Activated CD4-positive, alpha-beta T cell treated with anti-CD3 and anti-CD28 coated beads for 4 hours (primary cell): ENCODE measurements at regions not wholly inside any gene's neighbourhood (a gene's known extent, or its start where the extent isn't known, plus 50 kb on each side); places are given as distances from the start of the nearest gene placed in this dataset.
"Not testable (repeated sequence)": the region's sequence is repeated elsewhere in the genome, so short reads cannot be mapped to it uniquely, and the experiment has no call there.

Source experiments
- DNase-seq, 2 donors: peaks; one replicate each; pipeline ENCODE4 v3.0.0-alpha.2; 2020

DNA sequence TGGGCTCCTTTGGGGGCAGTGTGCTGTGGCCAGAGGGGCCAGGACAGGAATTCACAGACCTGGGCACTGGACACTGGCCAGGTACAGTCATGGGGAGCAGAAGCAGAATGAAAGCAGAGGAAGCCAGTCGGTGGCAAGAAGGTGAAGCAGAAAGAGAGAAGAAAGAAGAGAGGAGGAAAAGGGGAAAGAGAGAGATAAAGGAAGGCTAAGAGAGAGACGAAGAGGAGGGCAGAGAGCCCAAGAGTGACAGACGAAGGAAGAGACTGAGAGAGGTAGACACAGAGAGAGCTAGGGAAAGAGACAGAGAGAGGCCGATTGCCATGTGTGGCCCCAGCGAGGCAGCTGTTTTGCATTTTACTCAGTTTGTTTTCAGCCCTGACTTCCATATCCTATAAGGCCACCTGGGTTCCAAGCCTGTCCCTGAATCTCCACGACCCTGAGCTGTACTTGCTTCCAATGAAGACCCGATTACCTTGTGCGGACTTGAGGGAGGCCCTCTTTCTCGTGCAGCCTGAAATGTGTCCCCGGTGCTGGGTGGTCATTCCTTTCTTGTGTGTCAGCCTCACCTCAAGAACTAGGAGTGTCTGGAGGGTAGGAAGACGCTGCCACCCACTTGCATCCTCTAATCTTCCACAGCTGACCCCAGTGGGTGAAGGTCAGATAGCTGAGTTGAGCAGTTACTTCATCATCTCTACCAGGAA is 73.9 kb downstream of the LSM3 start:
- no peak for DNase-seq

DNA sequence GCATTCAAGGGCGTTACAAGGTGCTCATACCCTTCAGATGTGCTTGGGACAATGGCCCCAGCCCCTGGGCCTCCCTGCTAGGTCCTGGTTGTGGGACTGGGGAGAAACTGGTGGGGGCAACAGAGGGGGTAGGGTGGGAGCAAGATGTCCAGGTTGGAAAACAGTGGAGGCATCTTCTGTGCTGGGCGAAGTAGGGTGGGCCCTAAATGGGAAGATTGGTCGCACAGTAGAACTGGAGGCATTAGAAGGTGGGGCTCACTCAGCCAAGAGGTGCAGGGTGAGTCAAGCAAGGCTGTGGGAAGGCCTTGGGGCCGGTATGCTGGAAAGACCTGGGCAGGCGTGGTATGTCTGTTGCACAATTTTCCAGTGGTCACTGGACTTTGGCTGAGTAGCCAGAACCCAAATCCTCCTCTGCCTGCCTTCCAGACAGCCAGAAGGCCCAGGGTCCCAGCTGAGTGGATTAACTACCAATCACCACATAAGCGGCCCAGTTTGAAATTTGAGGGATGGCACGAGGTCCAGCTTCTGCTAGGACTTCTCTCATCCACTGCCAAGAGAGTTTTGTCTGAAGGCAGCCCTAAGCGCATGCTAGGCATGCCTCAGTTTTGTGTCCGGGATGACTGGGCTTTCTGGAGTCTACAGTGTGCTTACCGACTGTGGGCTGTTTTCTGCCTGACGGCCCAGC is 74.5 kb downstream of the LSM3 start:
- DNase-seq = no peak

GRCh38 chr3:14253707-14254382 is 75.2 kb downstream of the LSM3 start:
- no peak for DNase-seq

- no peak for DNase-seq
These were observed 76.4 kb downstream of the LSM3 start for GRCh38 chr3:14254812-14255702.

- no peak for DNase-seq
These were observed 77.4 kb downstream of the LSM3 start for GRCh38 chr3:14256046-14256445.

DNA sequence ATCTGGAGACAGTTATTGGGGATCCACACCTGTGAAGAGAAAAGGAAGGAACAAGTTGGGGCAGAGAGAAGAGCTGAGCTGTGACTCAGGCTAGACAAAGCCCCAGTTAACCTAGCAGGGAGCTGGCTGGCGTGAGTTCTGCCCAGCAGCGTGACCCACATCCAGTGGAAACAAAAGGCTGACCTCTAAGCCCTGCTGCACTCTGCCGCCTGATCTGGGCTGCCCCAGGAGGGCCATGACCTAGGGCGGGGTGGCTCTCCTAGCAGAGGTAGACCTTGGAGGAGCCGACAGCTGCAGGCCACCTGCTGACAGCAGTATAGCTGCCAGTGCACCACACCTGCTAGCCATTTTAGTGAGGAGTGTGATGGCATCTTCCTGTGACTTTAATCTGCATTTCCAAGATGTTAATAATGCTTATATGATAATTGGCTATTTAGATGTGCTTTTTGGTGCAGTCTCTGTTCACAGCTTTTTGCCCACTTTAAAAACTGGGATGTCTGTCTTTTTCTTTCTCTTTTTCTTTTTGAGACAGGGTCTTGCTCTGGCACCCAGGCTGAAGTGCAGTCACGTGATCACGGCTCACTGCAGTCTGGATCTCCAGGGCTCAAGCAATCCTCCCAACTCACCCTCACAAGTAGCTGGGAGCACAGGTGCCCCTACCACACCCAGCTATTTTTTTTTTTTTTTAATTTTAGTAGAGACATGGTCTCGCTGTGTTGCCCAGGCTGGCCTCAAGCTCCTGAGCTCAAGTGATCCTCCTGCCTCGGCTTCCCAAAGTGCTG is 78.1 kb downstream of the LSM3 start:
- no peak for DNase-seq

DNA sequence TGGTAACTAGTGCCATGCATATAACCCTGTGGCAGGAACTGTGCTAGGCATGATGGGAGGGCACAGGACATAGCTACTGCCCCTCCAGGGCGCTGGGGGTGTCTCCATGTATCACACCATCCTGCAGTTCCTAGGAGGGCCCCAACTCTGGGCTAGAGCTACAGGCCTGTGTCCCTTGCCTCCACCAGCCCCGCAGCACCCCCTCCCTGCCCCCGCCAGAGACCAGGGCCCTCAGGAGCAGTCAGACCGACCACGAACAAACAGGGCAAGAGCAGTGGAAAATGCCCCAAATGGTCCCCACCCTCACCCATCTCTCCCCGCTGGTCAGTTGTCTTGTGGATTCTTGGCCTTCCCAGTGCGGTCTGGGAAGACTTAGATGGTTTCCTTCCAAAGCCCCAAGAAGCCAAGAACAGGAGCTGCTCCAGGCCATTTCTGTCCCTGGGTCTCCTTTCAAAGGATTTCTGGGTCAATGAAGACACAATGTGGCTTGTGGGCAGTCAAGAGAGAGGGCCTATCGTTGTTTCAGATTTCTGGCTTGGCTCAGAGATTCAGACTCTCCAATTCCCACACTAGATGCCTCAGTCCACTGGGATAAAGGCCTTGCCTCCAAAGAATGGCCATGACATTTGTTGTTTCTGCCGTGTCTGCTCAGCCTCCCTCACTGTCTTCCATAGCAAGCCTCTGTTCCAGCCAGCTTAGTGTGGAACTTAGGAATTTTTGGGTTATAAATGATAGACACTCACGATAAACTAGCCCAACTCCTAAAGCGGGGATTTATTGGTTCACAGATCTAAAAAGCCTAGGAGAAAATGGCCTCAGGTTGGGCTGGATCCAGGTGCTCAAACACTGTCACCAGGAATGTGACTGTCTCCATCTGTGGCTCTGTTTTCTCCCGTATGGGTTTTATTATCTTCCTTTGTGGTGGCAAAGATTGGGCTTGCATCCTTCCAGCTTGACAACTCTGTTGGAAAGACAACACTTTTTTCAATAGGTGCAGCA is 80.6 kb downstream of the LSM3 start:
- DNase-seq = no peak

DNA sequence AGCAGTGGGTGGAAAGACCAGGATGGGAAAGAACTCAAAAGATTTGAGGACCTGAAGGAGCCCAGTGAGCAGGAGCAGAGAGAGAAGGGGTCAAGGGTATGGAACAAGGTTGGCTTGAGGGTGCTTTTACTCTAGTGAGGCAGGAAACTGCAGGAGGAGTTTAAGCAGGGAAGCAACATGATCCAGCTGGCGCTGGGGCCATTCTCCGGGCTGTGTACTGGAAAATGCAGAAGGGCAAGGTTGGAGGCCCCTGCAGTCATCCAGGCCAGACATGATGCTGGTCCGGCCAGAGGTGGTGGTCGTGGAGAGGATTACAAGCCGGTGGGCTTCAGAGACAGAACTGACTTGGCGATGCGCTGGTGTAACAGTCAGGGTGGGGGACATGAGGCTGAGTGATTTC is 81.8 kb downstream of the LSM3 start:
- DNase-seq = no peak

- peak; percentile 67 to 78 for DNase-seq
These were observed 82.6 kb downstream of the LSM3 start for GRCh38 chr3:14261229-14261628.

- no peak for DNase-seq
These were observed 83.6 kb downstream of the LSM3 start for GRCh38 chr3:14262212-14262611.

DNA sequence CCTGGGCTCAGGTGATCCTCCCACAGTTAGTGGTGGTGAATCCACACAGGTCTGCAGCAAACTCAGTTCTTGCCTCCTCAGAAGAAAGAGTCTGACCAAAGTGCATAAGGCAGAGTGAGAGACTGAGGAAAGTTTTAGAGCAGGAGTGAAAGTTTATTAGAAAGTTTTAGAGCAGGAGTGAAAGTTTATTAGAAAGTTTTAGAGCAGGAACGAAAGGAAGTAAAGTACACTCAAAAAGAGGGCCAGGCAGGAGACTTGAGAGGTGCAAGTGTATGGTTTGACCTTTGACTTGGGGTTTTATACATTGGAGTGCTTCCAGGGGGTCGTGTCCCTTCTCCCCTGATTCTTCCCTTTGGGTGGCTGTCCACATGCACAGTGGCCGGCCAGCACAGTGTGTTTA is 84.2 kb downstream of the LSM3 start:
- DNase-seq = no peak

DNA sequence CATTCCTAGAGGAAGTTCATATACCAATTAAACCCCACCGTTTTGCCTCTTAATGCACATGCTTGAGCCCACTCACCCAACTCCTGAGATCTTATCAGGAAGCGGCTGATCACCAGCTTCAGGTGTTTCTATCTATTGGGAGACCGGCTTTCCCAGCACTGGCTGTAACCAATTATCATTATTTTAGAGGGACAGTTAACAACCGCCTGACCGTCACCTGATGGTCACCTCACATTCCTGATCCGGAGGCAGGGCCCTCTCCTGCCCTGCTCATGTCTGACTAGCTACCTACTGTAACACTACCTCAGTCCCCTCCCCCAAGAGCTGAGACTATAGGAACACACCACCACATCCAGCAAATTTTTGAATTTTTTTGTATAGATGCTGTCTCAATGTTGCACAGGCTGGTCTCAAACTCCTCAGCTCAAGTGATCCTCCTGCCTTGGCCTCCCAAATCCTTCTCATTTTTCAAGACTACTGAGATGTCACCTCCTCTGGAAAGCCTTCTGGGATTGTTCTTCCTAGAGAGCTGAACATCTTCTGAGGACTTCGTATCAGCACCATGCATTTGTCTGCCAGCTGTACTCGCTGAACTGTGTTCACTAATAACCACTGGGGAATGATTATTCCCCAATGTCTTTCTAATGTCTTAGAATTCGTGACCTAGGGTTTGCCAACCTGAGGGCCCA is 84.8 kb downstream of the LSM3 start:
- DNase-seq = no peak

DNA sequence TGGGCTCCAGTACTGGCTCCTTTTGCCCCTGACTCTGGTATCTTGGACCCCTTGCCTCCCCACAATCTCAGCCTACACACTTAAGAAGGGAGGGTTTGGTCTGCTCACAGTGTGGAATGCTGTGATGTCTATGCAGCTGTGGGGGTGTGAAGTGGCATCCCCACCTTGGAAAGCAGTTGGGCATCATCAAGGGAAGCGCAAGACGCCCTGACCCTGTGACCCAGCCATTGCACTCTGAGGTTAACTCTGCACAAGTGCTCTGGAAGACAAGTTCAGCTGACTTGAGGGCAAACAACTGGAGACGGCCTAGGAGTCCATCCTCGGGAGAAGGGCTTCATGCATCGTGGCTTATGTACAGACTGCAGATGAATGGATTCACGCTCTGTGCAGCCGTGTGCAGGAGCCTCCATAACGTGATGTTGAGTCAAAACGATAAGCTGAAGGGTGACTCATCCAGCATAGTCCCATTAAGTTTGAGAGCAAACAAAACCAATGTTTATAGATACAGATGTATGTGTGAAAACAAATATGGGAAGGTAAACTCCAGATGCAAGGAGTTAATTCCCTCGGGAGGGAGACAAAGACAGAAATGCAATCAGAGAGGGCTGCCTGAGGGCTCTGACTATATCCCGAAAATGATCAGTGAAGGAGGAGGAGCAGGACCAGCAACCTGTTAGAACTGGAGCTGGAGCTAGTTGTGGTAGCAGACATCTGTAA is 86.8 kb downstream of the LSM3 start:
- no peak for DNase-seq

DNA sequence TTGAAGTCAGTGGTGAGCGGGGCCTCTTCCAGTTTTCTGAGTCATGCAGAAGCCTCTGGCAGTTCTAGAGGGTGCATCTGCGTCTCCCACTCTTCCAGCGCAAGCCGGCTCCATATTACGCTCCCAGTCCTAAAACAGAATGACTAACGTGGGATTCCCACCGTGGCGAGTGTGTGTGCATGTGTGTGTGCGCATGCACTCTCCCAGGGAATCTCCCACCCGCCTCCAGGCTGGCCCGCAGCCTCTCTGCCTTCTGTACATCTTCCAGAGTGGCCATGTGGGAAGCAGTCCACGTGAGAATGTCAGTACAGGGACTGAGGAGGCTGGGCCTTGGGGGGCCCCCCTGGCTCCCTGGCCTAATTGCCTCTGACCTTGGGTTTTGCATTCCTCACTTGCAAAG is 87.7 kb downstream of the LSM3 start:
- no peak for DNase-seq

DNA sequence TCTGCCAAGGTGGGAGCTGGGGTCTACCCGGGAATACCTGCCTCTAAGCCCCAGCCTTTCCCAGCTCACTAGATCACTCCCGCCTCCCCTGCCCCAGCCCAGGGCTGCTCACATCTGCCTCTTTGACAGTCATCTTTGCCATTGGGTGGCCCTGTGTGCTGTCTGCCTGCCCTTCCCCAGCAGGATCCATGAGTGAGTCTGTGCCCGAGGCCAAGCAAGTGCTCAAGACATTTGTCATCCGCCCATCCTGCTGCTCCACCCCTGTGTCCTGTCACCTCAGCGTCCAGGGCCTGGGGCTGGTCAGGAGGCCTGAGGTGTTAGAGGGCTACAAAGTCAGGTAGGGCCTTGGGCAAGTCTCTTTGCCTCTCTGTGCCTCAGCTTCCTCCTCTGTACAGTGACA is 89.4 kb downstream of the LSM3 start:
- no peak for DNase-seq

DNA sequence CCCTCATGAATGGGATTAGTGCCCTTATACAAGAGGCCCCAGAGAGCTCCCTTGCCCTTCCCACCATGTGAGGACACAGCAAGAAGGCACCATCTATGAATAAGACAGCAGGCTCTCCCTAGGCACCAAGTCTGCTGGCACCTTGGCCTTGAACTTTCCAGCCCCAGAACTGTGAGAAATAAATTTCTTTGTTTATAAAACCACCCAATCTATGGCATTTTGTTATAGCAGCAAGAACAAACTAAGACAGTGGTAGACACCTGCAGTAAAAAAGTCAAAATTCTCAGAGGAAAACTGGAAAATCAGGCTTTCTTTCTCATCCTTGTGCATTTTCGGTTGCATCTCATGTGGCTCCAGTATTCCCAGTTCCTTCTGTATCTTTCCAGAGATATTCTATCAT is 90.3 kb downstream of the LSM3 start:
- no peak for DNase-seq

DNA sequence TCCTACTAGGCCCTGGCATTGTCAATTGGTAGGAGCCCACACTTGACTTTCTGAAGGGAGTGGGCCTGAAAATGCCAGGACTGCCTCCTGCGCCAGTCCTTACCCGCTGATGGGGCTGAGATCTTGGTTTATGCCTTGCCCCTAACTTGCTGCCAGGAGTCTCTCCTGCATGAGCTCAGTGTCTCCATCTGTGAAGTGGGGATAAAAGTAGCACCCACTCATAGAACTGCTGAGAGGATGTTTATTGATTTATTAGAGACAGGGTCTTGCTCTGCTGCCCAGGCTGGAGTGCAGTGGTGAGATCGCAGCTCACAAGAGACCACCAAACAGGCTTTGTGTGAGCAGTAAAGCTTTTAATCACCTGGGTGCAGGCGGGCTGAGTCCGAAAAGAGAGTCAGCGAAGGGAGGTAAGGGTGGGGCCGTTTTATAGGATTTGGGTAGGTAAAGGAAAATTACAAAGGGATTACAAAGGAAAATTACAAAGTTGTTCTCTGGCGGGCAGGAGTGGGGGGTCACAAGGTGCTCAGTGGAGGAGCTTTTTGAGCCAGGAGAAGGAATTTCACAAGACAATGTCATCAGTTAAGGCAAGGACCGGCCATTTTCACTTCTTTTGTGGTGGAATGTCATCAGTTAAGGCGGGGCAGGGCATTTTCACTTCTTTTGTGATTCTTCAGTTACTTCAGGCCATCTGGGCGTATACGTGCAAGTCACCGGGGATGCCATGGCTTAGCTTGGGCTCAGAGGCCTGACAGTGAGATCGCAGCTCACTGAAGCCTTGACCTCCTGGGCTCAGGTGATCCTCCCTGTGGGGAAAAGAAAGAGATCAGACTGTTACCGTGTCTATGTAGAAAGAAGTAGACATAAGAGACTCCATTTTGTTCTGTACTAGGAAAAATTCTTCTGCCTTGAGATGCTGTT is 93.7 kb downstream of the LSM3 start:
- not testable (repeated sequence) for DNase-seq

GRCh38 chr3:14272959-14273560 is 94.4 kb downstream of the LSM3 start:
- DNase-seq = not testable (repeated sequence)
